Progenitor cell of endocrine pancreas (in vitro differentiated cells): ENCODE measurements at regions not wholly inside any gene's neighbourhood (a gene's known extent, or its start where the extent isn't known, plus 50 kb on each side); places are given as distances from the start of the nearest gene placed in this dataset.

Experiments
- DNase-seq: peaks from one replicate; pipeline ENCODE4 v3.0.0; 2021; ENCODE audit warnings: low spot score; ENCODE audit not compliant: unreplicated experiment
- H3K27ac Mint-ChIP-seq: 2 replicates; pipeline ENCODE4 v1.8.0; 2021; ENCODE audit warnings: mild to moderate bottlenecking, moderate library complexity, mixed read lengths
- H3K27me3 Mint-ChIP-seq: 2 replicates; pipeline ENCODE4 v1.8.0; 2021; ENCODE audit warnings: mixed read lengths
- H3K36me3 Mint-ChIP-seq: 2 replicates; pipeline ENCODE4 v1.8.0; 2022; ENCODE audit warnings: mixed read lengths; ENCODE audit not compliant: insufficient read depth
- H3K4me1 Mint-ChIP-seq: 2 replicates; pipeline ENCODE4 v1.8.0; 2021; ENCODE audit warnings: low read depth, mixed read lengths
- H3K4me3 Mint-ChIP-seq: 2 replicates; pipeline ENCODE4 v1.8.0; 2021; ENCODE audit warnings: low read depth, mild to moderate bottlenecking, moderate library complexity, mixed read lengths
- H3K9me3 Mint-ChIP-seq: 2 replicates; pipeline ENCODE4 v1.8.0; 2021; ENCODE audit warnings: low read depth, mixed read lengths
- TF ChIP-seq, protein P1 (sequence below): fragments of 200-600 bp; sonication (generic); IDR thresholded peaks from one replicate; pipeline ENCODE4 v1.5.0; 2021; ENCODE audit warnings: antibody characterized with exemption, mild to moderate bottlenecking; ENCODE audit not compliant: unreplicated experiment

DNA sequence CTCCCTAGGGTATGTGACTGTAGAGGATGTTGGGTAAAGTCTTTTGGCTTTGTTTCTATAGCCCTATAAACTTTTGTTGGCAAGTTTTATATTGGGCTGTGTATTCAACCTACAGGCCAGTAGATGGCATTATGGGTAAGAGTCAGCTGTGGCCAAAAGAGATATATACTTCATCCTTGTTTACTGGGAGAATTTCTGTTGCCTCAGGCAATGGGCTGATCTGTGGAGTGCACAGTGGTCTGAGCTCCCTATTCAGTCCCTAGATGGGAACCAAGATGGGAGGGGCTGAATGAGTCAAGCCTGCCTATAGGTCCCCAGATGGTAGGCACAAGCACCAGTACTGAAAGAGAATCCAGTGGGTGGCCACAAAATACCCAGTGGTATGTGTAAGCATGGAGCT, 580.6 kb downstream of the EPHA5 start:
- DNase-seq = no peak

DNA sequence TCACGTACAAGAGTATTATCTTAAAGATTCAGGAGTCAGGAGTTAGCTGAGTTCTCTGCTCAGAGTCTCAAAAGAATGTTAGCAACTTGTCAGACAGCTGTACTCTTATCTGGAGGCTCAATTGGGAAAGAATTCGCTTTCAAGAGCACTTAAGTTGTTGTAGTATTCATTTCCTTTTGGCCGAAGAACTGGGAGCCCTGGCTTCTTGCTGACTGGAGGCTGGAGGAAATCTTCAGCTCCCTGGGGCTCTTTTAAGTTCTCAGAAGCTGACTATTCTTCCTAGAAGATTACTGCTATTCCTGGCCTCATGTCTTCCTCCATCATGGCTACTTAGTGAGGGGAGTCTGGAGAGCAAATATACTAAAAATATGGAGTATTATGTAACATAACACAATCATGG, 587.2 kb downstream of the EPHA5 start:
- Mint-ChIP-seq H3K9me3 (peaks cover 21% of the 10 kb centered on the region), H3K4me1 (peaks cover 5% of the 10 kb centered on the region), H3K27me3 (no peaks in the 10 kb centered on the region), H3K27ac (no peak overlapping the region), H3K4me3 (no peak overlapping the region), H3K36me3 (no peaks in the 10 kb centered on the region)
- TF ChIP-seq, protein P1, sequence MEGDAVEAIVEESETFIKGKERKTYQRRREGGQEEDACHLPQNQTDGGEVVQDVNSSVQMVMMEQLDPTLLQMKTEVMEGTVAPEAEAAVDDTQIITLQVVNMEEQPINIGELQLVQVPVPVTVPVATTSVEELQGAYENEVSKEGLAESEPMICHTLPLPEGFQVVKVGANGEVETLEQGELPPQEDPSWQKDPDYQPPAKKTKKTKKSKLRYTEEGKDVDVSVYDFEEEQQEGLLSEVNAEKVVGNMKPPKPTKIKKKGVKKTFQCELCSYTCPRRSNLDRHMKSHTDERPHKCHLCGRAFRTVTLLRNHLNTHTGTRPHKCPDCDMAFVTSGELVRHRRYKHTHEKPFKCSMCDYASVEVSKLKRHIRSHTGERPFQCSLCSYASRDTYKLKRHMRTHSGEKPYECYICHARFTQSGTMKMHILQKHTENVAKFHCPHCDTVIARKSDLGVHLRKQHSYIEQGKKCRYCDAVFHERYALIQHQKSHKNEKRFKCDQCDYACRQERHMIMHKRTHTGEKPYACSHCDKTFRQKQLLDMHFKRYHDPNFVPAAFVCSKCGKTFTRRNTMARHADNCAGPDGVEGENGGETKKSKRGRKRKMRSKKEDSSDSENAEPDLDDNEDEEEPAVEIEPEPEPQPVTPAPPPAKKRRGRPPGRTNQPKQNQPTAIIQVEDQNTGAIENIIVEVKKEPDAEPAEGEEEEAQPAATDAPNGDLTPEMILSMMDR = no peak
- DNase-seq = no peak

More for the DNA sequence above, 580.6 kb downstream of the EPHA5 start:
- Mint-ChIP-seq H3K4me1 (no peaks in the 10 kb centered on the region), H3K4me3 (no peak overlapping the region), H3K27ac (no peak overlapping the region), H3K36me3 (no peaks in the 10 kb centered on the region), H3K27me3 (no peaks in the 10 kb centered on the region), H3K9me3 (peaks cover 20% of the 10 kb centered on the region)
- TF ChIP-seq, protein P1 = peak; percentile 38

- Mint-ChIP-seq H3K4me3 (no peak overlapping the region), H3K9me3 (peaks cover 8% of the 10 kb centered on the region), H3K27ac (no peak overlapping the region), H3K4me1 (no peaks in the 10 kb centered on the region), H3K27me3 (no peaks in the 10 kb centered on the region), H3K36me3 (no peaks in the 10 kb centered on the region)
- TF ChIP-seq, protein P1 = no peak
- no peak for DNase-seq
Measured at GRCh38 chr4:65071564-65071963, 598.7 kb downstream of the EPHA5 start.

DNA sequence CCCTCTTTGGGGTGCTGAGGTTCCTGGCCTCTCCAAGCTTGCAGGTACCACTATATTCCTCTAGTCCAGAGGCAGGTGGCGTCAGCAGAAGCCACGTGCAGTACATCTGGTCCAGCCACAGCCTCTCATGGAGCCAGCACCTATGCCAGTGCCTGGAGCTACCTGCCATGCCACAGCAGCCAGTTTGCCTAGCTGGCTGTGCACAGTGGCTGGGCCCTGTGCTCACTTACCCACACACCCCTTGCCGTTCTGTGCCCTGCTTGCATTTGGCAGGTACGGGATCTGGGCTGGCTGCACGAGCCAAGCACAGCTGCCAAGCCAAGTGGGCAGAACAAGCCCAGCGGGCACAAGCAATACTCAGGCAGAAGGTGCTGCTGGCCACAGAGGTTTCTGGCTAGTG, 601.1 kb downstream of the EPHA5 start:
- Mint-ChIP-seq H3K9me3 (peaks cover 7% of the 10 kb centered on the region), H3K27ac (no peak overlapping the region)

GRCh38 chr4:65066106-65066505, 604.2 kb downstream of the EPHA5 start:
- Mint-ChIP-seq H3K27me3 (no peaks in the 10 kb centered on the region), H3K27ac (no peak overlapping the region), H3K4me1 (no peaks in the 10 kb centered on the region), H3K36me3 (no peaks in the 10 kb centered on the region), H3K9me3 (no peaks in the 10 kb centered on the region), H3K4me3 (no peak overlapping the region)
- TF ChIP-seq, protein P1 = no peak
- DNase-seq = no peak

More for the DNA sequence above, 601.1 kb downstream of the EPHA5 start:
- TF ChIP-seq, protein P1 = no peak
- Mint-ChIP-seq H3K4me1 (no peaks in the 10 kb centered on the region), H3K36me3 (no peaks in the 10 kb centered on the region), H3K4me3 (no peak overlapping the region), H3K27me3 (no peaks in the 10 kb centered on the region)
- DNase-seq = no peak
